Activated naive CD4-positive, alpha-beta T cell treated with anti-CD3 and anti-CD28 coated beads for 36 hours (primary cell): ENCODE measurements at regions not wholly inside any gene's neighbourhood (a gene's known extent, or its start where the extent isn't known, plus 50 kb on each side); places are given as distances from the start of the nearest gene placed in this dataset.

ENCODE experiments used
- CTCF ChIA-PET: fragments of 350-600 bp; sonication (Branson Sonifier 250); formaldehyde crosslinking; loops from one replicate; lab custom pipeline; 2021; ENCODE audit warnings: antibody characterized with exemption; lab: Charles Lee
- DNase-seq: peaks from one replicate; pipeline ENCODE4 v3.0.0-alpha.2; 2020
- H3K27ac Mint-ChIP-seq: one replicate; pipeline ENCODE4 v1.8.0; 2021; ENCODE audit warnings: mild to moderate bottlenecking, mixed read lengths
- H3K27me3 Mint-ChIP-seq: one replicate; pipeline ENCODE4 v1.8.0; 2021; ENCODE audit warnings: low read depth, mixed read lengths
- H3K36me3 Mint-ChIP-seq: one replicate; pipeline ENCODE4 v1.8.0; 2021; ENCODE audit warnings: low read depth, mixed read lengths
- H3K4me1 Mint-ChIP-seq: one replicate; pipeline ENCODE4 v1.8.0; 2021; ENCODE audit warnings: low read depth, mixed read lengths
- H3K4me3 Mint-ChIP-seq: one replicate; pipeline ENCODE4 v1.8.0; 2021; ENCODE audit warnings: mild to moderate bottlenecking, moderate library complexity, mixed read lengths
- H3K9me3 Mint-ChIP-seq: one replicate; pipeline ENCODE4 v1.8.0; 2021; ENCODE audit warnings: mixed read lengths
- intact Hi-C: fragments of 100-400 bp; cut with micrococcal nuclease; formaldehyde crosslinking; loops from one replicate; pipeline ENCODE4 v1.15.1; 2023

GRCh38 chr2:200217320-200217719, 89.2 kb upstream of the SPATS2L start:
- intact Hi-C loops, result no loop called here
- CTCF ChIA-PET, result no interaction called here
- Mint-ChIP-seq H3K27me3 (no peaks in the 10 kb centered on the region), H3K4me3 (no peak overlapping the region), H3K36me3 (no peaks in the 10 kb centered on the region), H3K9me3 (no peaks in the 10 kb centered on the region), H3K4me1 (no peaks in the 10 kb centered on the region), H3K27ac (no peak overlapping the region)
- no peak for DNase-seq

GRCh38 chr2:200218645-200219044, 87.8 kb upstream of the SPATS2L start:
- intact Hi-C loops, result no loop called here
- CTCF ChIA-PET, result interaction anchor here (0.6 to 0.7 kb wide), 2 partner anchors 25 to 218 kb away, joined by 3 to 4 read pairs; no protein-coding TSS in a partner anchor
- Mint-ChIP-seq H3K4me1 (no peaks in the 10 kb centered on the region), H3K27ac (no peak overlapping the region), H3K36me3 (no peaks in the 10 kb centered on the region), H3K27me3 (no peaks in the 10 kb centered on the region), H3K9me3 (no peaks in the 10 kb centered on the region), H3K4me3 (no peak overlapping the region)
- DNase-seq, result no peak

- CTCF ChIA-PET, result no interaction called here
- intact Hi-C loops, result no loop called here
- H3K27me3 Mint-ChIP-seq, result no peaks in the 10 kb centered on the region
- no peaks in the 10 kb centered on the region for H3K4me1 Mint-ChIP-seq
- no peaks in the 10 kb centered on the region for H3K36me3 Mint-ChIP-seq
- no peak overlapping the region for H3K27ac Mint-ChIP-seq
- H3K9me3 Mint-ChIP-seq, result no peaks in the 10 kb centered on the region
- H3K4me3 Mint-ChIP-seq, result no peak overlapping the region
- no peak for DNase-seq
These were observed 87.0 kb upstream of the SPATS2L start for GRCh38 chr2:200219309-200220113.

GRCh38 chr2:200220251-200220650, 86.2 kb upstream of the SPATS2L start:
- DNase-seq, result no peak
- intact Hi-C loops, result no loop called here
- Mint-ChIP-seq H3K27me3 (no peaks in the 10 kb centered on the region), H3K9me3 (no peaks in the 10 kb centered on the region), H3K36me3 (no peaks in the 10 kb centered on the region), H3K4me3 (no peak overlapping the region), H3K4me1 (no peaks in the 10 kb centered on the region), H3K27ac (no peak overlapping the region)
- CTCF ChIA-PET, result no interaction called here

- CTCF ChIA-PET, result no interaction called here
- H3K9me3 Mint-ChIP-seq, result no peaks in the 10 kb centered on the region
These were observed 85.2 kb upstream of the SPATS2L start for GRCh38 chr2:200221055-200221955.

GRCh38 chr2:200222791-200223190, 83.7 kb upstream of the SPATS2L start:
- no peak for DNase-seq
- Mint-ChIP-seq H3K27ac (no peak overlapping the region), H3K36me3 (no peaks in the 10 kb centered on the region), H3K9me3 (no peaks in the 10 kb centered on the region), H3K4me3 (no peak overlapping the region), H3K27me3 (peaks cover 4% of the 10 kb centered on the region), H3K4me1 (no peaks in the 10 kb centered on the region)
- intact Hi-C loops, result no loop called here
- CTCF ChIA-PET, result no interaction called here

More at GRCh38 chr2:200221055-200221955, 85.2 kb upstream of the SPATS2L start:
- Mint-ChIP-seq H3K27ac (no peak overlapping the region), H3K4me1 (no peaks in the 10 kb centered on the region), H3K27me3 (no peaks in the 10 kb centered on the region), H3K4me3 (no peak overlapping the region), H3K36me3 (no peaks in the 10 kb centered on the region)
- no peak for DNase-seq
- intact Hi-C loops, result no loop called here

- Mint-ChIP-seq H3K9me3 (no peaks in the 10 kb centered on the region), H3K27ac (no peak overlapping the region), H3K4me3 (no peak overlapping the region), H3K27me3 (peaks cover 4% of the 10 kb centered on the region), H3K4me1 (no peaks in the 10 kb centered on the region), H3K36me3 (no peaks in the 10 kb centered on the region)
- intact Hi-C loops, result no loop called here
- no peak for DNase-seq
- CTCF ChIA-PET, result no interaction called here
These were observed 83.2 kb upstream of the SPATS2L start for GRCh38 chr2:200223205-200223784.

- CTCF ChIA-PET, result interaction anchor here (0.9 kb wide), 1 partner anchor 283 kb away, joined by 3 read pairs; the partner anchor contains the start of gene KCTD18
- intact Hi-C loops, result no loop called here
- H3K27me3 Mint-ChIP-seq, result peaks cover 8% of the 10 kb centered on the region
- no peaks in the 10 kb centered on the region for H3K36me3 Mint-ChIP-seq
- no peaks in the 10 kb centered on the region for H3K4me1 Mint-ChIP-seq
- DNase-seq, result no peak
- H3K4me3 Mint-ChIP-seq, result no peak overlapping the region
- H3K9me3 Mint-ChIP-seq, result no peaks in the 10 kb centered on the region
- H3K27ac Mint-ChIP-seq, result no peak overlapping the region
These were observed 80.5 kb upstream of the SPATS2L start for GRCh38 chr2:200225951-200226350.

- CTCF ChIA-PET, result no interaction called here
- H3K27ac Mint-ChIP-seq, result no peak overlapping the region
- intact Hi-C loops, result no loop called here
- no peaks in the 10 kb centered on the region for H3K9me3 Mint-ChIP-seq
- DNase-seq, result no peak
- H3K4me1 Mint-ChIP-seq, result no peaks in the 10 kb centered on the region
- no peak overlapping the region for H3K4me3 Mint-ChIP-seq
- H3K27me3 Mint-ChIP-seq, result peaks cover 8% of the 10 kb centered on the region
- H3K36me3 Mint-ChIP-seq, result no peaks in the 10 kb centered on the region
These were observed 79.8 kb upstream of the SPATS2L start for GRCh38 chr2:200226451-200227426.

GRCh38 chr2:200230716-200231115, 75.8 kb upstream of the SPATS2L start:
- intact Hi-C loops, result loop anchor here (5.0 kb wide), 1 partner anchor 242 kb away; no protein-coding TSS in a partner anchor

GRCh38 chr2:200235533-200235932, 71.0 kb upstream of the SPATS2L start:
- CTCF ChIA-PET, result no interaction called here
- H3K4me3 Mint-ChIP-seq, result no peak overlapping the region
- H3K27me3 Mint-ChIP-seq, result peaks cover 5% of the 10 kb centered on the region

More at GRCh38 chr2:200230716-200231115, 75.8 kb upstream of the SPATS2L start:
- Mint-ChIP-seq H3K9me3 (peaks cover 2% of the 10 kb centered on the region), H3K27ac (no peak overlapping the region), H3K4me3 (no peak overlapping the region), H3K27me3 (peaks cover 8% of the 10 kb centered on the region), H3K36me3 (no peaks in the 10 kb centered on the region), H3K4me1 (no peaks in the 10 kb centered on the region)
- DNase-seq, result no peak
- CTCF ChIA-PET, result no interaction called here

More at GRCh38 chr2:200235533-200235932, 71.0 kb upstream of the SPATS2L start:
- Mint-ChIP-seq H3K9me3 (peaks cover 2% of the 10 kb centered on the region), H3K4me1 (no peaks in the 10 kb centered on the region), H3K27ac (no peak overlapping the region), H3K36me3 (no peaks in the 10 kb centered on the region)
- DNase-seq, result no peak
- intact Hi-C loops, result no loop called here
